DND-41 (cell line): ENCODE measurements at regions not wholly inside any gene's neighbourhood (a gene's known extent, or its start where the extent isn't known, plus 50 kb on each side); places are given as distances from the start of the nearest gene placed in this dataset.

ENCODE experiments used
- ATAC-seq: fragments of 200-7000 bp; cut with Tn5 transposase; 3 replicates; pipeline ENCODE4 v1.9.1; 2021; ENCODE audit warnings: low read depth; ENCODE audit not compliant: insufficient read depth
- DNase-seq: peaks from one replicate; pipeline ENCODE4 v3.0.0-alpha.2; 2020
- H2AFZ ChIP-seq: 2 replicates; pipeline ENCODE4 v1.6.0; 2012; ENCODE audit warnings: low read depth, low read length
- H3K27ac ChIP-seq: 2 replicates; pipeline ENCODE4 v1.5.1; 2012; ENCODE audit warnings: low read length, inconsistent platforms
- H3K27me3 ChIP-seq: fragments of 200-600 bp; sonication (generic); 2 replicates; pipeline ENCODE4 v1.6.0; 2012; ENCODE audit warnings: low read length, mild to moderate bottlenecking, inconsistent platforms; ENCODE audit not compliant: insufficient read depth, poor library complexity
- H3K36me3 ChIP-seq: 2 replicates; pipeline ENCODE4 v1.5.1; 2012; ENCODE audit warnings: low read length, inconsistent platforms; ENCODE audit not compliant: insufficient read depth
- H3K4me1 ChIP-seq: 2 replicates; pipeline ENCODE4 v1.5.1; 2012; ENCODE audit warnings: mild to moderate bottlenecking, low read length; ENCODE audit not compliant: insufficient read depth
- H3K4me2 ChIP-seq: 2 replicates; pipeline ENCODE4 v1.6.0; 2012; ENCODE audit warnings: mild to moderate bottlenecking, moderate library complexity, low read length, inconsistent platforms; ENCODE audit not compliant: insufficient read depth
- H3K4me3 ChIP-seq, 2 experiments: fragments of 200-600 bp in 1 of 2; shearing (Covaris generic) in 1 of 2; 2 replicates each; pipeline ENCODE4 v1.5.1; 2012 to 2016; ENCODE audit warnings: inconsistent platforms in 2 of 2, low read length in 2 of 2, mild to moderate bottlenecking in 2 of 2, low read depth in 1 of 2, moderate library complexity in 1 of 2
- H3K79me2 ChIP-seq: 2 replicates; pipeline ENCODE4 v1.6.0; 2012; ENCODE audit warnings: low read length, inconsistent platforms; ENCODE audit not compliant: insufficient read depth
- H3K9ac ChIP-seq: 2 replicates; pipeline ENCODE4 v1.6.0; 2012; ENCODE audit warnings: low read depth, mild to moderate bottlenecking, inconsistent platforms, low read length, moderate library complexity
- H3K9me3 ChIP-seq: 2 replicates; pipeline ENCODE4 v1.5.1; 2012; ENCODE audit warnings: low read length, moderate library complexity, mild to moderate bottlenecking, inconsistent platforms; ENCODE audit not compliant: insufficient read depth, severe bottlenecking
- H4K20me1 ChIP-seq: 2 replicates; pipeline ENCODE4 v1.6.0; 2012; ENCODE audit warnings: low read length; ENCODE audit not compliant: insufficient read depth
- EZH2 ChIP-seq: IDR thresholded peaks from 3 replicates; pipeline ENCODE4 v1.6.1; 2012; ENCODE audit warnings: borderline replicate concordance, low read depth, mild to moderate bottlenecking, moderate library complexity, low read length, inconsistent platforms; ENCODE audit not compliant: severe bottlenecking
- TF ChIP-seq, protein P1 (sequence below): IDR thresholded peaks from 2 replicates; pipeline ENCODE4 v1.5.1; 2012; ENCODE audit warnings: borderline replicate concordance, low read length, moderate library complexity, mild to moderate bottlenecking; ENCODE audit not compliant: poor library complexity, severe bottlenecking; ENCODE audit errors: extremely low read depth

DNA sequence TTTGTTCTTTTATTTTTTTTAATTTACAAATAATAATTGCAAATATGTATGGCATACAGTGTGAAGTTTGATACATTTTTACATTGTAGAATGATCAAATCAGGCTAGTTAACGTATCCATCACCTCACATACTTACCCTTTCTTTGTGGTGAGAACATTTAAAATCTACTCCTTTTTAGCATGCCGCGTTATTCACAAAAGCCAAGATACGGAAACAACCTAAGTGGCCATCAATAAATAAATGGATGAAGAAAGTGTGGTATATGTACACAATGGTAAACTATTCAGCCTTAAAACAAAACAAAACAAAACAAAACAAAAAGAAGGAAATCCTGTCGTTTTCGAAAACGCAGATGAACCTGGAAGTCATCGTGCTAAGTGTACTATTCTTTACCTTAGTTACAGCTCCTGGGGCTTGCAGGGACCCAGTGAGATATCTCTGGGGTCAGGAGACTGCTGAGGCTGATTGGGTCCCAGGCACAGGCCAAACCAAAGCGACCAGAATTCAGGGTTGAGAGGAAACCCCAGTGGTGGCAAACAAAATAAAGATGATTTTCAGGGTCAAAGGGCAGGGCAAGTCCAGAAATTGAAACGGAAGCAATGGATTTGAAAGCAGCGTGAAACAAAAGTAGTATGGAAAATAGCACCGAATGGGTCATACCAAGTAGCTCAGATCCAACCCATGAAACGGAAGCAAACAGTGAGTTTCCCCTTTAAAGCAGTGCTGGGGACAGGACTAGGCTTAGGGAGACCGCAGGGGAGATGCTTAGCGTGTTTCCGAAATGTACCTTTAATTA, 188.2 kb downstream of the PLPP3 start:
- Histone ChIP-seq H4K20me1 (no peaks in the 10 kb centered on the region), H3K4me1 (peaks cover 12% of the 10 kb centered on the region), H2AFZ (no peak overlapping the region), H3K79me2 (no peaks in the 10 kb centered on the region), H3K27me3 (no peaks in the 10 kb centered on the region), H3K27ac (no peak overlapping the region), H3K4me2 (no peak overlapping the region), H3K36me3 (no peaks in the 10 kb centered on the region), H3K9ac (no peak overlapping the region), H3K9me3 (no peaks in the 10 kb centered on the region), H3K4me3 (no peak overlapping the region)
- ATAC-seq (no peak), DNase-seq (no peak)
- no peak for TF ChIP-seq EZH2

DNA sequence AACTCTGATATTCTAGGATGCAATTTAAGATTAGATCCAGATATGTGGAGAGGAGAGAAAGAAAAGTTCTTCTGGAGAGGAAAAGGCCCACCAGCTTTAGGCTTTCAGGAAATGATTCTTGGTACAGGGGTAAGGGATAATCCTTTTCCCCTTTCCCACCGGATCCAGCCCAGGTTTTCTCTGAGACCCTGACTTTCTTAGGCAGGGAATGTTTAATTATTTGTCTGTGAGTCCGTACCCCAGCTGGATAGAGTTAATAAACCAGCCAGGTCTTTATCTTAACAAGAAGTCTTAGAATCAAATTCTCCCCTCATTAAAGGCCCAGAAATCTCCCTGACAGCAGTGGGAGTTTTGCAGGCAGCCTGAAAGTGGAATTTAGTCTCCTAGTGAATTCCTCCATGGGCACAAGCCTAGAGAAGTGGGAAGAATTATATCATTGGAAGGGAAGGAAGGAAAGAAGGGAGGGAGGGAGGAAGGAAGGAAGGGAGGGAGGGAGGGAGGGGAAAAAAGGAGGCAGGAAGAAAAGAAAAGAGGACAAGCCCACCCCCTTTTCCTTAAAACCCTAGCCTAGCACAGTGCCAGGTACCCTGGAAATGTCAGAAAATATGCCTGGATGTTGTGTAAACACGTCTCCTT, 189.0 kb downstream of the PLPP3 start:
- Histone ChIP-seq H2AFZ (no peak overlapping the region), H3K4me3 (no peak overlapping the region), H3K27me3 (no peaks in the 10 kb centered on the region), H4K20me1 (no peaks in the 10 kb centered on the region), H3K4me2 (no peak overlapping the region), H3K27ac (no peak overlapping the region), H3K79me2 (no peaks in the 10 kb centered on the region), H3K9me3 (no peaks in the 10 kb centered on the region), H3K9ac (no peak overlapping the region), H3K4me1 (peaks cover 12% of the 10 kb centered on the region), H3K36me3 (no peaks in the 10 kb centered on the region)
- TF ChIP-seq, protein P1, sequence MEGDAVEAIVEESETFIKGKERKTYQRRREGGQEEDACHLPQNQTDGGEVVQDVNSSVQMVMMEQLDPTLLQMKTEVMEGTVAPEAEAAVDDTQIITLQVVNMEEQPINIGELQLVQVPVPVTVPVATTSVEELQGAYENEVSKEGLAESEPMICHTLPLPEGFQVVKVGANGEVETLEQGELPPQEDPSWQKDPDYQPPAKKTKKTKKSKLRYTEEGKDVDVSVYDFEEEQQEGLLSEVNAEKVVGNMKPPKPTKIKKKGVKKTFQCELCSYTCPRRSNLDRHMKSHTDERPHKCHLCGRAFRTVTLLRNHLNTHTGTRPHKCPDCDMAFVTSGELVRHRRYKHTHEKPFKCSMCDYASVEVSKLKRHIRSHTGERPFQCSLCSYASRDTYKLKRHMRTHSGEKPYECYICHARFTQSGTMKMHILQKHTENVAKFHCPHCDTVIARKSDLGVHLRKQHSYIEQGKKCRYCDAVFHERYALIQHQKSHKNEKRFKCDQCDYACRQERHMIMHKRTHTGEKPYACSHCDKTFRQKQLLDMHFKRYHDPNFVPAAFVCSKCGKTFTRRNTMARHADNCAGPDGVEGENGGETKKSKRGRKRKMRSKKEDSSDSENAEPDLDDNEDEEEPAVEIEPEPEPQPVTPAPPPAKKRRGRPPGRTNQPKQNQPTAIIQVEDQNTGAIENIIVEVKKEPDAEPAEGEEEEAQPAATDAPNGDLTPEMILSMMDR: no peak
- no peak for TF ChIP-seq EZH2
- no peak for ATAC-seq
- no peak for DNase-seq

DNA sequence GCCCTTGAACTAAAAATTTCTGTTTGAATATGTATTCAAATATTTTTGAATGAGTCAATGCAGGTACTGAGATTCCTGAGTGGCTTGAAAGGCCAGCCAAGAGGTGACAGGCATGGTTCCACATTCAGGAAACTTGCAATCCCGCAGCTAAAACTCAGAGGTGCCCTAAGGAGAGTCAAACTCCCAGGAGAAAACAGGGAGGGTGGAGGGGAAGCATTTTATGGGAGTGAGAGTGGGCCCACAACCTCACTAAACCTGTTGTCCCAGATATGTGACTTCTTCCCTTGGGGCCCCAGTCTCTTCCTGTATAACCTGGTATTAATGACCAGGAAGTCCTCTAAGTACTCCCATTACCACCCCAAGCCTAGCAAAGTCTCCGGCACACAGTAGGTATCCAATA, 189.6 kb downstream of the PLPP3 start:
- H3K36me3 ChIP-seq: no peaks in the 10 kb centered on the region
- no peak overlapping the region for H2AFZ ChIP-seq
- DNase-seq (no peak), ATAC-seq (no peak)
- H3K27ac ChIP-seq: no peak overlapping the region
- no peaks in the 10 kb centered on the region for H4K20me1 ChIP-seq
- H3K79me2 ChIP-seq: no peaks in the 10 kb centered on the region
- H3K4me3 ChIP-seq: no peak overlapping the region
- H3K27me3 ChIP-seq: no peaks in the 10 kb centered on the region
- TF ChIP-seq, protein P1: no peak
- TF ChIP-seq EZH2: no peak
- peaks cover 12% of the 10 kb centered on the region for H3K4me1 ChIP-seq
- no peak overlapping the region for H3K4me2 ChIP-seq
- no peaks in the 10 kb centered on the region for H3K9me3 ChIP-seq
- H3K9ac ChIP-seq: no peak overlapping the region

DNA sequence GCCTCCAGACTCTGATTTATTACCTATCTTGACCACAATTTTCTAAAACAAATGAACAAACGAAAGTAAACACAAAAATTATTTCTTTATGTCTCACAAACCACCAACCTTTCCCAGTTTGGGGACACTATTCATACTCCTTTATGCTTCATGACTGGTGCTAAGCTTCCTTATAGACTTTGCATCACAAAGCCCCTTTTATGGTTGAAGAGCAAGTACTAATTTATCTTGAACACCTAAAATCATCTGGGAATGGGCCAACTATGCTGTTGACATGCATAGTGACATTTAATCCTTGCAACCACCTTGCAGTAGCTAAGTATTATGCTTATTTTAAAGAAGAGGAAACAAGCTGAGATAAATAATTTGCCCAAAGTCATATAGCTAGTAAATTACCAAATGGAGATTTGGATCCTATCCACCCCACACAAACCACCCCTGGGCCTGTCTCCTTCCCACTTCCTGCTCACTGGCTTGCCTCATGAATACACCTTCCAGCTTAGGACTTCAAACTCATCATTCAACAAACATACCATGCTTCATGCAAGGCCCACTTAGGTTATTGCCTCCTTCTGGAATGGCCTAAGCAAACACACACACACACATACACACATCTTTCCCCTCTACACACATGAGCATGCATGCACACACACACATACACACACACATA, 192.2 kb downstream of the PLPP3 start:
- Histone ChIP-seq H3K4me1 (peaks cover 12% of the 10 kb centered on the region), H2AFZ (no peak overlapping the region; the same call in 1 of the 2 replicates), H4K20me1 (no peaks in the 10 kb centered on the region), H3K9ac (no peak overlapping the region), H3K9me3 (no peaks in the 10 kb centered on the region), H3K27me3 (no peaks in the 10 kb centered on the region), H3K4me2 (no peak overlapping the region), H3K27ac (no peak overlapping the region), H3K79me2 (no peaks in the 10 kb centered on the region), H3K36me3 (no peaks in the 10 kb centered on the region), H3K4me3 (no peak overlapping the region)
- TF ChIP-seq, protein P1: no peak
- TF ChIP-seq EZH2: no peak
- peak; percentile 77 for ATAC-seq
- peak; percentile 27 for DNase-seq
